ENCODE measurements at regions not wholly inside any gene's neighbourhood (a gene's known extent, or its start where the extent isn't known, plus 50 kb on each side); places are given as distances from the start of the nearest gene placed in this dataset.

DNA sequence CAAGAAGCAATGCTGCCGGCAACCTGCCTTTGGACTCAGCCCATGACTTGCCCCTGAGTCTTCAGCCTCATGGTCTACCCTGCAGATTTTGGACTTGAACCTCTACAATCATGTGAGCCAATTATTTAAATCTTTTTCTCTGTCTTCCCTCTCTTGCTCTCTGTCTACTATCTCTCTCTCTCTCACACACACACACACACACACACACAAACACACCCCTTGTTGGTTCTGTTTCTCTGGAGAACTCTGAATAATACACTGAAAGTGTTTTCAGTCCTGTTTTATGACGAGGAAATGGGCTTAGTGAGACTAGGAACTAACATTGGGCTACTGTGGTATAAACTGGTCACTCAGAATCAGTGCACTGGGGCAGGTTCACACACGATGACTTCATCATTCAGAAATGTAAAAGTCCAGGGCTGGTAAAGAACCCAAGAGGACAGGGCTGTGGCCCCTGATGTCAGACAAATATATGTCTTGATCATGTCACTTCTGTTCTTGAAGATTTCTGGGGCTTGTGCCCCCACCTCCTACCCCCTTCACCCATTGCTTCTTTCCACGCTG is 266.1 kb upstream of the SIX2 start:
- Histone ChIP-seq H3K9me3 (ENCODE audit: low read length) (no peaks in the 10 kb centered on the region), H3K9me2 (ENCODE audit: low read depth, low read length) (no peaks in the 10 kb centered on the region), H3F3A (ENCODE audit: insufficient read depth, low read length) (no peaks in the 10 kb centered on the region), H3K36me3 (ENCODE audit: insufficient read depth, low read length) (no peaks in the 10 kb centered on the region), H3K4me3 (ENCODE audit: low read depth, low read length, poor library complexity, severe bottlenecking) (no peak overlapping the region), H4K20me1 (ENCODE audit: insufficient read depth, low read length) (no peaks in the 10 kb centered on the region), H3K27me3 (ENCODE audit: insufficient read depth, low read length) (0 out of 2 replicates have a peak, but pooled peaks cover 4% of the 10 kb centered on the region), H2AFZ (ENCODE audit: low read length) (no peak overlapping the region), H3K27ac (ENCODE audit: low read depth, low read length, poor library complexity, severe bottlenecking) (no peak overlapping the region), H3K4me1 (ENCODE audit: insufficient read depth, low read length, severe bottlenecking) (no peaks in the 10 kb centered on the region), H3K4me2 (ENCODE audit: low read length) (no peak overlapping the region), H3K79me2 (ENCODE audit: insufficient read depth, low read length) (no peaks in the 10 kb centered on the region), H3K9ac (ENCODE audit: low read length) (no peak overlapping the region)
- TF ChIP-seq, protein P1, sequence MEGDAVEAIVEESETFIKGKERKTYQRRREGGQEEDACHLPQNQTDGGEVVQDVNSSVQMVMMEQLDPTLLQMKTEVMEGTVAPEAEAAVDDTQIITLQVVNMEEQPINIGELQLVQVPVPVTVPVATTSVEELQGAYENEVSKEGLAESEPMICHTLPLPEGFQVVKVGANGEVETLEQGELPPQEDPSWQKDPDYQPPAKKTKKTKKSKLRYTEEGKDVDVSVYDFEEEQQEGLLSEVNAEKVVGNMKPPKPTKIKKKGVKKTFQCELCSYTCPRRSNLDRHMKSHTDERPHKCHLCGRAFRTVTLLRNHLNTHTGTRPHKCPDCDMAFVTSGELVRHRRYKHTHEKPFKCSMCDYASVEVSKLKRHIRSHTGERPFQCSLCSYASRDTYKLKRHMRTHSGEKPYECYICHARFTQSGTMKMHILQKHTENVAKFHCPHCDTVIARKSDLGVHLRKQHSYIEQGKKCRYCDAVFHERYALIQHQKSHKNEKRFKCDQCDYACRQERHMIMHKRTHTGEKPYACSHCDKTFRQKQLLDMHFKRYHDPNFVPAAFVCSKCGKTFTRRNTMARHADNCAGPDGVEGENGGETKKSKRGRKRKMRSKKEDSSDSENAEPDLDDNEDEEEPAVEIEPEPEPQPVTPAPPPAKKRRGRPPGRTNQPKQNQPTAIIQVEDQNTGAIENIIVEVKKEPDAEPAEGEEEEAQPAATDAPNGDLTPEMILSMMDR (IDR thresholded peaks at IDR 0.05; ENCODE audit: low read length), result no peak
- TF ChIP-seq EZH2 (IDR thresholded peaks at IDR 0.05; ENCODE audit: borderline replicate concordance, low read length), result no peak

DNA sequence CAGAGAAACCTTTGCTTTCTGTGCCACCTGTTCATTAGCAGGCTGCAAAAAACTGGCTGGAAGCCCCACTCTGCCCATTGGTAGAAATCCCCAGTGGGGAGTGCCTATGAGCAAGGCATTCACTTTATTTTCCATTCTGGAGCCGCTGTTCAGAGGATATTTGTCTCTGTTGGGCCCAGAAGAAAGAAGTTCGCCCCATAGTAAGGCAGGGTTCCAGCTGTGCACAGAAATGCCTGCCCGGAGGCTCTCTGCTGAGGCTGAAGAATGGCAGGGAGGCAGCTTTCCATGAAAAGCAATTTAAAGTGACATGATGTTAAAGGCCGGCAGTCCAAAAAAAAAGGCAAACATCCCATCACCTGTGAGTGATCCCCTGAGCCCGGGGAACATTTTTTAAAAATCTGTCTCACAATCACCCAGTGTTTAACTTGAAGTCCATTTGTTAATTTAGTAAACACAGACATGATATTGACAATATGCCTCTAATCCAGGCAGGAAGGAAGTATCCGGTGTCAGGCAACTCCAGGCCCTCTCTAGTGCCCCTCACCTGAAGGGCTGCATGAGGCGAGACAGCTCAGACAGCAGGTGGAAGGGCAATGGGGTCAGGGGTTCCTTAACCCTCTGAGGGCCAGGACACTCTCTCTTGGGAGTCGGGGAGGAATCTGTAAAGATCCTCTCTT is 265.1 kb upstream of the SIX2 start:
- H2AFZ ChIP-seq (ENCODE audit: low read length), result no peak overlapping the region
- no peak overlapping the region for H3K9ac ChIP-seq (ENCODE audit: low read length)
- TF ChIP-seq, protein P1 (IDR thresholded peaks at IDR 0.05; ENCODE audit: low read length), result no peak
- no peak for TF ChIP-seq EZH2 (IDR thresholded peaks at IDR 0.05; ENCODE audit: borderline replicate concordance, low read length)
- H3K36me3 ChIP-seq (ENCODE audit: insufficient read depth, low read length), result no peaks in the 10 kb centered on the region
- H3K4me1 ChIP-seq (ENCODE audit: insufficient read depth, low read length, severe bottlenecking), result no peaks in the 10 kb centered on the region
- H3K4me2 ChIP-seq (ENCODE audit: low read length), result no peak overlapping the region
- H3F3A ChIP-seq (ENCODE audit: insufficient read depth, low read length), result no peaks in the 10 kb centered on the region
- no peaks in the 10 kb centered on the region for H3K9me2 ChIP-seq (ENCODE audit: low read depth, low read length)
- H3K79me2 ChIP-seq (ENCODE audit: insufficient read depth, low read length), result no peaks in the 10 kb centered on the region
- no peaks in the 10 kb centered on the region for H3K9me3 ChIP-seq (ENCODE audit: low read length)
- 0 out of 2 replicates have a peak, but pooled peaks cover 4% of the 10 kb centered on the region for H3K27me3 ChIP-seq (ENCODE audit: insufficient read depth, low read length)
- no peak overlapping the region for H3K4me3 ChIP-seq (ENCODE audit: low read depth, low read length, poor library complexity, severe bottlenecking)
- H3K27ac ChIP-seq (ENCODE audit: low read depth, low read length, poor library complexity, severe bottlenecking), result no peak overlapping the region
- no peaks in the 10 kb centered on the region for H4K20me1 ChIP-seq (ENCODE audit: insufficient read depth, low read length)

DNA sequence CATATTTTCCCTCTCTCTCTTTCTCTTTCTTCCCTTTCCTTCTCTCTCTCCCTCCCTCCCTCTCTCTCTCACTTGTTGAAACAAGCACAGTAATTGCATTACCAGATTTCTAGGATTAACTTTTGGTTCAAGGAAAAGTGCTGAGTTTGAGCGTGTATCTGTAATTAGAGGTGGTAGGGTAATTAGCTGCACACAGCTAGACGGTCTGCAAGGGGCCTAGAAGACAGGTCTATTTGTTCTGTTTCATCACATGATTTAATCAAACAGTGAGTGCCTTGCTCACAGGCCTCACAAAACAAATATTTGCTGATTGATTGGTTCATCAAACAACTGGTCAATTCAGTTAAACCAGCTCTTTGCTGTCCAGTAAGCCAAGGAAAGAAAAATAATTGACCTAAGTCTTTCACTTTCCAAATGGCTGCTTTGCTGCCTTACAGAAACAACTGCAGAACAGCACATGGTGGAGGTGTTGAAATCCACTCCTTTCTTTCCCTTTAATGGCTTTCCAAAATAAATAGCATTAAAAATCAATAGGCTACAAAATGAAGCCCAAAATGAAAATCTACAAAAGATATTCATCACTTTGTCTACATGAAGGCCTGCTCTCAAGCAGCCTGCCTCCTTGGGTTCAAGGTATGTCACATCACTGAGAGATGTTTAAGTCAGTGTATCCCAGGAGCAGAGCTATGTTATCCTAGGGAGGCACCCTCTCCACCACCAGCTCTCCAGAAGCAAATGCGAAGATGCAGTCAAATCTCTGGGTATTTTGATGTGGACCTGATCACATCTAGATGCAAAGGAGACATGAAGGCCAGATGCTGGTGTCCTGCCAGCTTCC is 264.4 kb upstream of the SIX2 start:
- Histone ChIP-seq H3K9me3 (ENCODE audit: low read length) (no peaks in the 10 kb centered on the region), H3K4me3 (ENCODE audit: low read depth, low read length, poor library complexity, severe bottlenecking) (no peak overlapping the region), H3K36me3 (ENCODE audit: insufficient read depth, low read length) (no peaks in the 10 kb centered on the region), H3K27me3 (ENCODE audit: insufficient read depth, low read length) (0 out of 2 replicates have a peak, but pooled peaks cover 4% of the 10 kb centered on the region), H3F3A (ENCODE audit: insufficient read depth, low read length) (no peaks in the 10 kb centered on the region), H3K79me2 (ENCODE audit: insufficient read depth, low read length) (no peaks in the 10 kb centered on the region), H3K4me1 (ENCODE audit: insufficient read depth, low read length, severe bottlenecking) (no peaks in the 10 kb centered on the region), H3K27ac (ENCODE audit: low read depth, low read length, poor library complexity, severe bottlenecking) (no peak overlapping the region), H3K9me2 (ENCODE audit: low read depth, low read length) (no peaks in the 10 kb centered on the region), H4K20me1 (ENCODE audit: insufficient read depth, low read length) (no peaks in the 10 kb centered on the region), H3K4me2 (ENCODE audit: low read length) (no peak overlapping the region), H2AFZ (ENCODE audit: low read length) (no peak overlapping the region), H3K9ac (ENCODE audit: low read length) (no peak overlapping the region)
- TF ChIP-seq, protein P1 (IDR thresholded peaks at IDR 0.05; ENCODE audit: low read length), result no peak
- TF ChIP-seq EZH2 (IDR thresholded peaks at IDR 0.05; ENCODE audit: borderline replicate concordance, low read length), result no peak

All from OCI-LY1 (cell line).